K562 (cell line): ENCODE measurements at regions not wholly inside any gene's neighbourhood (a gene's known extent, or its start where the extent isn't known, plus 50 kb on each side); places are given as distances from the start of the nearest gene placed in this dataset.

Source experiments
- ATF2 ChIP-seq: sonication (generic); formaldehyde crosslinking; IDR thresholded peaks from 2 replicates; pipeline ENCODE4 v1.8.1; 2022; ENCODE audit warnings: missing genetic modification reagents
- BMI1 ChIP-seq: fragments of 150-350 bp; IDR thresholded peaks from 2 replicates; pipeline ENCODE4 v1.6.1; 2014; ENCODE audit warnings: low read length
- CTCF ChIP-seq, 3 experiments: IDR thresholded peaks in 2 of 3; conservative IDR thresholded peaks in 1 of 3; 2 replicates each; pipeline ENCODE4 v1.5.1; 2011 to 2012; ENCODE audit warnings: low read length in 3 of 3, mild to moderate bottlenecking in 3 of 3, control low read depth in 2 of 3, improper control_type of control experiment in 1 of 3, inconsistent platforms in 1 of 3, low read depth in 1 of 3, mixed read lengths in 1 of 3, moderate library complexity in 1 of 3; ENCODE audit not compliant: insufficient read depth in 2 of 3
- E2F1 ChIP-seq: sonication (generic); formaldehyde crosslinking; IDR thresholded peaks from 2 replicates; pipeline ENCODE4 v1.8.1; 2023; ENCODE audit warnings: mild to moderate bottlenecking, missing genetic modification reagents, moderate library complexity
- E2F8 ChIP-seq: fragments of 450-650 bp; IDR thresholded peaks from 2 replicates; pipeline ENCODE4 v1.7.1; 2018; ENCODE audit warnings: mild to moderate bottlenecking, low read depth; ENCODE audit not compliant: partially characterized antibody
- EGR1 ChIP-seq: fragments of 450-650 bp; conservative IDR thresholded peaks from 2 replicates; pipeline ENCODE4 v1.6.1; 2017; ENCODE audit warnings: mild to moderate bottlenecking
- KDM5B ChIP-seq: fragments of 200-600 bp; sonication (generic); IDR thresholded peaks from 2 replicates; pipeline ENCODE4 v1.6.1; 2012; ENCODE audit warnings: low read depth, mild to moderate bottlenecking, moderate library complexity, low read length, control low read depth, inconsistent platforms; ENCODE audit not compliant: insufficient replicate concordance
- SPI1 ChIP-seq: IDR thresholded peaks from 2 replicates; pipeline ENCODE4 v1.6.1; 2011; ENCODE audit warnings: low read depth, low read length, control low read depth, borderline replicate concordance
- TEAD2 ChIP-seq: fragments of 450-650 bp; IDR thresholded peaks from 2 replicates; pipeline ENCODE4 v1.6.1; 2016; ENCODE audit warnings: missing genetic modification characterization, control low read depth, missing compliant biosample characterization
- ZNF311 ChIP-seq: fragments of 250-450 bp; sonication (Bioruptor Pico); IDR thresholded peaks from 2 replicates; pipeline ENCODE4 v1.4.0; 2020; ENCODE audit warnings: mild to moderate bottlenecking, moderate library complexity

- TF ChIP-seq SPI1, result no peak
- no peak for TF ChIP-seq KDM5B
- TF ChIP-seq BMI1, result no peak
- no peak for TF ChIP-seq TEAD2 (tag)
- TF ChIP-seq E2F1 (CRISPR knock-in tag), result no peak
- no peak for TF ChIP-seq CTCF (IDR thresholded peaks at IDR 0.05 in 2 of 3, conservative IDR thresholded peaks at IDR 0.05 in 1 of 3; ENCODE audit: insufficient read depth in 2 of 3, low read depth in 1 of 3, low read length in 3 of 3)
- TF ChIP-seq EGR1, result no peak
- TF ChIP-seq ATF2, result no peak
- TF ChIP-seq ZNF311, result no peak
- no peak for TF ChIP-seq E2F8
These were observed 62.8 kb downstream of the SYNE3 start for GRCh38 chr14:95453713-95453980.
